Mucosa of descending colon (tissue), 3 donors: ENCODE measurements at regions not wholly inside any gene's neighbourhood (a gene's known extent, or its start where the extent isn't known, plus 50 kb on each side); places are given as distances from the start of the nearest gene placed in this dataset.

ENCODE experiments used
- ATAC-seq: fragments of 200-7000 bp; cut with Tn5 transposase; one replicate; pipeline ENCODE4 v1.9.1; 2020; ENCODE audit warnings: mild to moderate bottlenecking, moderate library complexity
- DNase-seq, 3 donors: peaks; one replicate each; pipeline ENCODE4 v3.0.0-alpha.2; 2020
- H3K36me3 ChIP-seq: fragments of 200-600 bp; one replicate; pipeline ENCODE4 v1.8.0; 2021; ENCODE audit warnings: low read depth, mild to moderate bottlenecking
- H3K4me1 ChIP-seq: fragments of 200-600 bp; one replicate; pipeline ENCODE4 v1.8.0; 2021; ENCODE audit warnings: low read depth, mild to moderate bottlenecking
- H3K4me3 ChIP-seq: fragments of 200-600 bp; one replicate; pipeline ENCODE4 v1.8.0; 2021; ENCODE audit warnings: mild to moderate bottlenecking
- H3K9me3 ChIP-seq: fragments of 200-600 bp; one replicate; pipeline ENCODE4 v1.8.0; 2021; ENCODE audit warnings: mild to moderate bottlenecking
- CTCF ChIP-seq: fragments of 200-600 bp; IDR thresholded peaks from one replicate; pipeline ENCODE4 v1.8.0; 2022; ENCODE audit warnings: antibody characterized with exemption, mild to moderate bottlenecking
- intact Hi-C, 2 donors: fragments of 100-400 bp; cut with DNase I in 1 of 2; cut with micrococcal nuclease in 1 of 2; formaldehyde crosslinking; loops; one replicate each; pipeline versions ENCODE4 v1.11.0 to v1.11.1; 2022; cut with DNase I, micrococcal nuclease
- donor health status: DM: no; HTN: no; CAD: no; lungs with moderate emphysema.
- donor health status: DM: no; HTN: no; CAD: no.
- donor health status: DM: no; HTN: yes; CAD: no.

GRCh38 chr2:70397186-70397585 lies 95.3 kb upstream of the FAM136A start:
- Histone ChIP-seq H3K36me3 (no peaks in the 10 kb centered on the region), H3K4me3 (no peak overlapping the region), H3K9me3 (no peaks in the 10 kb centered on the region), H3K4me1 (no peaks in the 10 kb centered on the region)
- ATAC-seq (no peak), DNase-seq (no peak)
- no peak for TF ChIP-seq CTCF
- intact Hi-C loops: no loop called here

GRCh38 chr2:70396612-70397011 lies 94.7 kb upstream of the FAM136A start:
- Histone ChIP-seq H3K9me3 (no peaks in the 10 kb centered on the region), H3K4me1 (no peaks in the 10 kb centered on the region), H3K36me3 (no peaks in the 10 kb centered on the region), H3K4me3 (no peak overlapping the region)
- no peak for ATAC-seq
- intact Hi-C loops: no loop called here
- no peak for TF ChIP-seq CTCF
- no peak for DNase-seq

GRCh38 chr2:70393881-70394280 lies 92.0 kb upstream of the FAM136A start:
- H3K36me3 ChIP-seq: no peaks in the 10 kb centered on the region
- ATAC-seq (no peak), DNase-seq (no peak)
- H3K9me3 ChIP-seq: no peaks in the 10 kb centered on the region
- H3K4me3 ChIP-seq: no peak overlapping the region
- TF ChIP-seq CTCF: no peak
- intact Hi-C loops: no loop called here
- no peaks in the 10 kb centered on the region for H3K4me1 ChIP-seq

- no peaks in the 10 kb centered on the region for H3K4me1 ChIP-seq
- no peak for TF ChIP-seq CTCF
- H3K4me3 ChIP-seq: no peak overlapping the region
- no peak for ATAC-seq
- no peaks in the 10 kb centered on the region for H3K9me3 ChIP-seq
- intact Hi-C loops: no loop called here
- no peak for DNase-seq
- H3K36me3 ChIP-seq: no peaks in the 10 kb centered on the region
Measured at GRCh38 chr2:70391988-70392387, 90.1 kb upstream of the FAM136A start.

- intact Hi-C loops: no loop called here
- Histone ChIP-seq H3K9me3 (no peaks in the 10 kb centered on the region), H3K36me3 (no peaks in the 10 kb centered on the region), H3K4me1 (no peaks in the 10 kb centered on the region), H3K4me3 (no peak overlapping the region)
- DNase-seq (no peak), ATAC-seq (no peak)
- TF ChIP-seq CTCF: no peak
Measured at GRCh38 chr2:70391259-70391658, 89.4 kb upstream of the FAM136A start.

GRCh38 chr2:70388813-70389212 lies 86.9 kb upstream of the FAM136A start:
- Histone ChIP-seq H3K4me3 (no peak overlapping the region), H3K4me1 (no peaks in the 10 kb centered on the region), H3K36me3 (no peaks in the 10 kb centered on the region), H3K9me3 (no peaks in the 10 kb centered on the region)
- DNase-seq (no peak), ATAC-seq (no peak)
- no peak for TF ChIP-seq CTCF
- intact Hi-C loops: no loop called here
